Endothelial cell of umbilical vein (primary cell): ENCODE measurements at regions not wholly inside any gene's neighbourhood (a gene's known extent, or its start where the extent isn't known, plus 50 kb on each side); places are given as distances from the start of the nearest gene placed in this dataset.

Experiments
- BruUV-seq: library from RNA; stranded (reverse); fragments of 400-500 nt; replicated peaks from 2 replicates; lab custom pipeline; 2021; lab: Mats Ljungman, UMichigan
- CTCF ChIA-PET: fragments of 300-600, 350-600 bp; sonication (Branson Sonifier 250); formaldehyde crosslinking; loops from one replicate; lab custom pipeline; 2021; ENCODE audit warnings: antibody characterized with exemption, inconsistent platforms; lab: Charles Lee
- POLR2A ChIA-PET: fragments of 300-600, 350-600 bp; sonication (Branson Sonifier 250); formaldehyde crosslinking; loops from one replicate; lab custom pipeline; 2021; ENCODE audit warnings: antibody characterized with exemption, inconsistent platforms; lab: Charles Lee
- DNase-seq: peaks from one replicate; pipeline ENCODE4 v3.0.0-alpha.2; 2011; ENCODE audit warnings: low read depth, low spot score
- FAIRE-seq: peaks from 2 replicates; lab custom pipeline; 2011; peaks lifted over from hg19 to GRCh38; lab: Jason Lieb, UNC
- H2AFZ ChIP-seq: 2 replicates; pipeline ENCODE4 v1.6.0; 2012; ENCODE audit warnings: low read depth, low read length, control low read depth, inconsistent platforms
- H3K27ac ChIP-seq: 2 replicates; pipeline ENCODE4 v1.5.1; 2011; ENCODE audit warnings: low read depth, mild to moderate bottlenecking, control low read depth, low read length, moderate library complexity; ENCODE audit not compliant: insufficient read depth
- H3K27me3 ChIP-seq, 2 experiments: 2 replicates each; pipeline versions ENCODE4 v1.6.0 to v1.6.1; 2011; ENCODE audit warnings: low read length in 2 of 2, mixed read lengths in 1 of 2; ENCODE audit not compliant: control insufficient read depth in 2 of 2, insufficient read depth in 2 of 2
- H3K36me3 ChIP-seq, 2 experiments: 2 replicates in 1 of 2; 3 replicates in 1 of 2; pipeline ENCODE4 v1.5.1; 2011; ENCODE audit warnings: low read length in 2 of 2, mild to moderate bottlenecking in 1 of 2, moderate library complexity in 1 of 2; ENCODE audit not compliant: control insufficient read depth in 2 of 2, insufficient read depth in 2 of 2; ENCODE audit errors: extremely low read depth in 1 of 2
- H3K4me1 ChIP-seq: 3 replicates; pipeline ENCODE4 v1.5.1; 2011; ENCODE audit warnings: mild to moderate bottlenecking, low read length; ENCODE audit not compliant: control insufficient read depth, insufficient read depth; ENCODE audit errors: extremely low read depth
- H3K4me2 ChIP-seq: 2 replicates; pipeline ENCODE4 v1.6.1; 2011; ENCODE audit warnings: low read length, control low read depth, mixed read lengths; ENCODE audit not compliant: insufficient read depth
- H3K4me3 ChIP-seq, 3 experiments: fragments of 200-600 bp in 1 of 3; sonication (generic), shearing (Covaris generic) in 1 of 3; replicated peaks in 1 of 3; 2 replicates each; pipeline ENCODE4 v1.5.1; 2011 to 2016; ENCODE audit warnings: control low read depth in 3 of 3, low read length in 3 of 3, mild to moderate bottlenecking in 2 of 3, inconsistent platforms in 1 of 3, low read depth in 1 of 3, moderate library complexity in 1 of 3; ENCODE audit not compliant: insufficient read depth in 1 of 3
- H3K79me2 ChIP-seq: 2 replicates; pipeline ENCODE4 v1.6.0; 2012; ENCODE audit warnings: low read length, inconsistent platforms; ENCODE audit not compliant: control insufficient read depth, insufficient read depth
- H3K9ac ChIP-seq: replicated peaks from 2 replicates; pipeline ENCODE3; 2011; ENCODE audit warnings: low read length, control low read depth; ENCODE audit not compliant: insufficient read depth; ENCODE audit errors: extremely low read depth
- H3K9me1 ChIP-seq: replicated peaks from 3 replicates; pipeline ENCODE4 v1.6.0; 2011; ENCODE audit warnings: mild to moderate bottlenecking, low read length; ENCODE audit not compliant: control insufficient read depth, insufficient read depth; ENCODE audit errors: extremely low read depth
- H3K9me3 ChIP-seq: replicated peaks from 2 replicates; pipeline ENCODE4 v1.5.1; 2012; ENCODE audit warnings: low read length, inconsistent platforms; ENCODE audit not compliant: control insufficient read depth, insufficient read depth
- H4K20me1 ChIP-seq: replicated peaks from 2 replicates; pipeline ENCODE3; 2011; ENCODE audit warnings: mild to moderate bottlenecking, low read length; ENCODE audit not compliant: control insufficient read depth, insufficient read depth; ENCODE audit errors: extremely low read depth
- CTCF ChIP-seq, 2 donors: IDR thresholded peaks; 1 replicate in 1 of 2; 2 replicates in 1 of 2; pipeline ENCODE4 v1.5.1; 2011; ENCODE audit warnings: low read length in 2 of 2, mild to moderate bottlenecking in 2 of 2, moderate library complexity in 2 of 2, control low read depth in 1 of 2, inconsistent platforms in 1 of 2, low read depth in 1 of 2; ENCODE audit not compliant: insufficient read depth in 1 of 2; ENCODE audit errors: extremely low read depth in 1 of 2
- EZH2 ChIP-seq: IDR thresholded peaks from 2 replicates; pipeline ENCODE4 v1.6.1; 2012; ENCODE audit warnings: borderline replicate concordance, low read depth, mild to moderate bottlenecking, moderate library complexity, low read length, inconsistent platforms; ENCODE audit not compliant: severe bottlenecking
- FOS ChIP-seq: IDR thresholded peaks from 2 replicates; pipeline ENCODE4 v1.6.1; 2011; ENCODE audit warnings: mild to moderate bottlenecking, low read length, moderate library complexity, borderline replicate concordance; ENCODE audit not compliant: insufficient read depth
- GATA2 ChIP-seq: IDR thresholded peaks from 2 replicates; pipeline ENCODE4 v1.7.0; 2011; ENCODE audit warnings: low read depth, mild to moderate bottlenecking, moderate library complexity, mixed read lengths, low read length; ENCODE audit not compliant: insufficient read length, insufficient read depth
- JUN ChIP-seq: IDR thresholded peaks from 2 replicates; pipeline ENCODE4 v1.6.1; 2011; ENCODE audit warnings: borderline replicate concordance, low read depth; ENCODE audit not compliant: insufficient read length, insufficient read depth
- MAX ChIP-seq: IDR thresholded peaks from 2 replicates; pipeline ENCODE4 v1.6.1; 2011; ENCODE audit not compliant: insufficient read depth, insufficient read length
- MYC ChIP-seq: IDR thresholded peaks from one replicate; pipeline ENCODE4 v1.6.1; 2011; ENCODE audit warnings: mild to moderate bottlenecking, low read depth, low read length
- POLR2A ChIP-seq: IDR thresholded peaks from 2 replicates; pipeline ENCODE4 v1.6.1; 2012; ENCODE audit warnings: low read depth, mild to moderate bottlenecking, control low read depth, low read length
- POLR2AphosphoS5 ChIP-seq: IDR thresholded peaks from 2 replicates; pipeline ENCODE4 v1.6.1; 2012; ENCODE audit warnings: low read depth, mild to moderate bottlenecking, control low read depth, low read length, moderate library complexity; ENCODE audit not compliant: insufficient read depth
- dilution Hi-C: fragments of 300-500 bp; cut with MboI; formaldehyde crosslinking; loops from one replicate; pipeline ENCODE4 v1.15.0; 2019; ENCODE audit warnings: low sequenced_read_pairs; ENCODE audit not compliant: extremely low pct_ligation_motif_present
- intact Hi-C: fragments of 100-400 bp; cut with micrococcal nuclease; formaldehyde crosslinking; loops from one replicate; pipeline ENCODE4 v1.10.0; 2022

- Histone ChIP-seq H3K79me2 (no peaks in the 10 kb centered on the region), H3K9ac (no peak overlapping the region), H3K4me3 (no peak overlapping the region), H4K20me1 (no peaks in the 10 kb centered on the region), H3K9me1 (no peaks in the 10 kb centered on the region), H3K36me3 (no peaks in the 10 kb centered on the region), H3K4me1 (peaks cover 12% of the 10 kb centered on the region), H3K27me3 (no peaks in the 10 kb centered on the region), H3K27ac (no peak overlapping the region), H3K4me2 (no peak overlapping the region), H3K9me3 (no peaks in the 10 kb centered on the region), H2AFZ (peak overlapping the region; percentile 23)
- CTCF ChIA-PET = no interaction called here
- TF ChIP-seq POLR2AphosphoS5 (no peak), POLR2A (no peak), MYC (no peak), MAX (no peak), CTCF (IDR thresholded peaks at IDR 0.05; ENCODE audit: extremely low read depth in 1 of 2, insufficient read depth in 1 of 2, low read depth in 1 of 2, low read length in 2 of 2) (no peak), GATA2 (no peak), EZH2 (no peak), JUN (no peak), FOS (no peak)
- DNase-seq (no peak), FAIRE-seq (peak; percentile 35)
- no TSS peak for BruUV-seq
- dilution Hi-C loops = no loop called here
- POLR2A ChIA-PET = no interaction called here
- intact Hi-C loops = no loop called here
These were observed 405.5 kb upstream of the NR3C2 start for GRCh38 chr4:148847544-148848255.
